AG10803 (cell line): ENCODE measurements at regions not wholly inside any gene's neighbourhood (a gene's known extent, or its start where the extent isn't known, plus 50 kb on each side); places are given as distances from the start of the nearest gene placed in this dataset.

Source experiments
- DNase-seq: peaks from one replicate; pipeline ENCODE4 v3.0.0; 2010; ENCODE audit warnings: low read depth
- H3K4me3 ChIP-seq: 2 replicates; pipeline ENCODE4 v1.5.1; 2011; ENCODE audit warnings: mild to moderate bottlenecking, low read length, control low read depth
- TF ChIP-seq, protein P1 (sequence below): conservative IDR thresholded peaks from 2 replicates; pipeline ENCODE4 v1.5.1; 2011; ENCODE audit warnings: mild to moderate bottlenecking, low read length, control low read depth, inconsistent platforms

DNA sequence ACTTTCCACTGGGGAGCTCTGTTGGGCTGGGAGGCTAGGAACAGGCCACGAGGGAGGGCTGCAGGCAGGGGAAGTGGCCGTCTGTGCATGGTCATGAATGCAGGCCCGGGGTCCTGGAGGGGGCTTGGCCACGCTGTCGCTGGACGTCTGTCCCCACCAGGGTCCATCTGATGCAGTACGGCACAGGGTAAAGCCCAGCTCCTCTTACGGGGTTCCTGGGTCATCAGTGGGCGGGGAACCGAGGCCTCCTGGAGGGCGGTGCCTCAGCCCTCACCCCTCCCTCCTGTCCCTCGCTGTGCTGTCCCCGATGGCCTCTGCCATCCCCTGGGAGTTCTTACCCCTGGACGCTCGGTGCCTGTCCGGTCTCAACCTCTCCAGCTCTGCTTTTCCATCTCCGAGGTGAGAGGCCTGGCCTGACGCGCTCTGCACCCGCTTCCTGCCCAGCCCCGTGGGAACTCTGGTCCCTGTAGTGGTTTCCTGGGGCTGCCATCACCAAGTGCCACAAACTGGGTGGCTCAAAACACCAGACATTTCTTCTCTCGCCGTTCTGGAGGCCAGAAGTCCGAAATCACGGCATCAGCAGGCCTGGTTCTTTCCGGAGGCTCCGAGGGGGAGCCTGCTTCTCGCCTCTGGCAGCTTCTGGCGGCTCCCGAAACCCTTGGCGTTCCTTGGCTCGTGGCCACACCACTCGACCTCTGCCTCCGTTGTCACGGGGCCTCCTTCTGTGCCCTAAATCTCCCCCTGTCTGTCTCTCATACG is 182.8 kb downstream of the SEC14L1 start:
- H3K4me3 ChIP-seq: peak overlapping the region; percentile 54
- DNase-seq: peak; percentile 69
- TF ChIP-seq, protein P1, sequence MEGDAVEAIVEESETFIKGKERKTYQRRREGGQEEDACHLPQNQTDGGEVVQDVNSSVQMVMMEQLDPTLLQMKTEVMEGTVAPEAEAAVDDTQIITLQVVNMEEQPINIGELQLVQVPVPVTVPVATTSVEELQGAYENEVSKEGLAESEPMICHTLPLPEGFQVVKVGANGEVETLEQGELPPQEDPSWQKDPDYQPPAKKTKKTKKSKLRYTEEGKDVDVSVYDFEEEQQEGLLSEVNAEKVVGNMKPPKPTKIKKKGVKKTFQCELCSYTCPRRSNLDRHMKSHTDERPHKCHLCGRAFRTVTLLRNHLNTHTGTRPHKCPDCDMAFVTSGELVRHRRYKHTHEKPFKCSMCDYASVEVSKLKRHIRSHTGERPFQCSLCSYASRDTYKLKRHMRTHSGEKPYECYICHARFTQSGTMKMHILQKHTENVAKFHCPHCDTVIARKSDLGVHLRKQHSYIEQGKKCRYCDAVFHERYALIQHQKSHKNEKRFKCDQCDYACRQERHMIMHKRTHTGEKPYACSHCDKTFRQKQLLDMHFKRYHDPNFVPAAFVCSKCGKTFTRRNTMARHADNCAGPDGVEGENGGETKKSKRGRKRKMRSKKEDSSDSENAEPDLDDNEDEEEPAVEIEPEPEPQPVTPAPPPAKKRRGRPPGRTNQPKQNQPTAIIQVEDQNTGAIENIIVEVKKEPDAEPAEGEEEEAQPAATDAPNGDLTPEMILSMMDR: peak; percentile 24

DNA sequence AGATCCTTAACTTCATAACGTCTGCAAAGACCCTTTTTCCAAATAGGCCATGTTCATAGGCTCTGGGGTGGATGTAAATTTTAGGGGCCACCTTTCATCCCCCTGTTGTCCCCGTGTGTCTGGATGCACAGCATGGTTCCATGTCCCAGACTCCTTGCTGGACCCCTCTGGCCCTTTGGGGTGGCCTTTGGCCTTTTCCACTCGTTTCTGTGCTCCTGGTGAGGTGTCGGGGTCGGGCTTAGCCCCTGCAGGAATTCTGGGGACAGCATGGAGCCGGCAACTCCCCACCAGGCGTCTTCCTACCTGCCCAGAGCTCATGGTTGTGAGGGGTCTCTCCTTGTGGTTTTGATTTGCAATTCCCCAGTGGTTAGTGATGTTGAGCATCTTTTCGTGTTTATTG is 183.5 kb downstream of the SEC14L1 start:
- H3K4me3 ChIP-seq: peak overlapping the region; percentile 54
- no peak for DNase-seq
- TF ChIP-seq, protein P1: no peak

DNA sequence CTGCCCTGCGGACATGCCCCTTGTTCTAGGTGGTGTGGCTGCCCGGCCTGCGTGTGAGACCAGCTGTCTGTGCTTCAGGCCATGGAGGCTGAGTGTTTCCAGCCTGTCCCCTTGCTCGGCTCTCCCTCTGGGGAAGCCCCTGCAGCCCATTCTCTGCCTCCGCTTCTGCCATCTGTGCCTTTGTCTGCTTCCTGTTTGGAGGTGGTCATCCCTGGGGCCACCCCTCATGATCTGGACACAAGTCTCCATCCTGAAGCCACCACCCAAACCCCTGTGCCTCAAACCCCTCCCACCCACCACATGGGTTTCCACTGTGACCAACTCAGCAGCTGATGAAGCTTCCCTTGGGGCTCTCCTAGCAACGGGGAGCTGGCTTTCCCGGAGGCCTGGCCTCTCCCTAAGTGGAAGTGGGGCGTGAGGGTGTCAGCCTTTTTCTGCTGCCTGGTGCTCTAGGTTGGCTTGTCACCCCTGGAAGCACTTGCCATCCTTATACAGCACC is 184.9 kb downstream of the SEC14L1 start:
- TF ChIP-seq, protein P1: no peak

DNA sequence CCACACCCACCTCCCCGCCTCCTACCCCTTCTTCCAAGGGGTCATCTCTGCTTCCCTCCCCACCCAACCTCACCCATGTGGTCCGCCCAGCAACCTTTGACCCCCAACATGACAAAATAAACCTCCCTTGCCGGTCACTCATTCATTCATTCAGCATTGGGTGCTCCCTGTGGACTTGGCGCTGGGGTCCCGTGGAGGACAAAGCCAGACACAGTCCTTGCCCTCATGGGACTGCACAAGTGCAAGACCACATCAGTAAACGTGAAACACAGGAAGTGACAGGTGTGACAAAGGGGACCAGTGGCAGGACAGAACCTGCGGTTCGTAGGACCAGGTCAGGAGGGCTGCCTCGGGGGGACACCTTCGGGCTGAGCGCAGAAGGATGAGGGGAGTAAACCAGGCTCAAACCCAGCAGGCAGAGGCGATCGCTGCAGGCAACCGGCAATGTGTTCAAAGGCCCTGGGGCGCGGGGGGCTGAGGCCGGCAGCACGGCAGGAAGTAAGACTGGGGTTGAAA is 185.4 kb downstream of the SEC14L1 start:
- TF ChIP-seq, protein P1: no peak
- no peak for DNase-seq
- H3K4me3 ChIP-seq: no peak overlapping the region

More for the DNA sequence above, 184.9 kb downstream of the SEC14L1 start:
- H3K4me3 ChIP-seq: peak overlapping the region; percentile 22
- peak; percentile 29 for DNase-seq

DNA sequence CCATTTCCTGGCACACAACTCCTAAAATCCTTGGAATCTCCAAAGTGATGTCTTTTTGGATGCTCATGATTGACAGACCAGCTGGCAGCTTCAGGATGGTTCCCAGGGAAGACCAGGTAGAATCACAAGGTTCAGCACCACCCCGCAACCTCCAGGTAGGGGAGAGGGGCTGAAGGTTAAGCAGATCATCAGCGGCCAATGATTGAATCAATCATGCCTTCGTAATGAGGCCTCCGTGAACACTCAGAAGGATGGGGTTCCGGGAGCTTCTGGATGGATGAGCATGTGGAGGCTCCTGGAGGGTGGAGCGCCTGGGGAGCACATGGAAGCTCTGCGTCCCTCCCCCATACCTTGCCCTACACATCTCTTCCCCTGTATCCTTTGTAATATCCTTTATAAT is 185.9 kb downstream of the SEC14L1 start:
- TF ChIP-seq, protein P1: no peak
- DNase-seq: no peak

DNA sequence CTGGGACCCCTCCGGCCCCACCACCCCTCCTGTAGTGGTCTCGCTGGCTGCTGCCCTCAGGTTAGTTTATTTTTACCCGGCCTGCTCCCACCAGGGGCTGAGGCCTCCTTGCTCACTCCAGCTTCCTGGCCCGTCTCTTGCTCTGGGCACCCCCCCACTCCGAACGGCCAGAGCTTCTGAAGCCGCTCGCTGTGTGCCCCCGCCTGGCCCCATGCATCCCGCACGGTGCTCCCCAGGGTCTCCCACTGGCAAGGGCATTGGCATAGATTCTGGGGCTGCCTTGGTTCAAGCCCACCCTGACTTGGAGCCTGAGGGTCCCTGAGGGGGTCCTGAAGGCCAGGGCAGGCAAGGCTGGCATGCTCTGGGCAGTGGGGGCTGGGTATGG is 186.4 kb downstream of the SEC14L1 start:
- TF ChIP-seq, protein P1: no peak
- DNase-seq: no peak
- H3K4me3 ChIP-seq: no peak overlapping the region

More for the DNA sequence above, 185.9 kb downstream of the SEC14L1 start:
- no peak overlapping the region for H3K4me3 ChIP-seq
